Activated CD4-positive, alpha-beta memory T cell treated with anti-CD3 and anti-CD28 coated beads for 36 hours (primary cell): ENCODE measurements at regions not wholly inside any gene's neighbourhood (a gene's known extent, or its start where the extent isn't known, plus 50 kb on each side); places are given as distances from the start of the nearest gene placed in this dataset.
A peak's percentile ranks its signal among the peaks of the same experiment; 100 is the strongest.

Experiments used
- CTCF ChIA-PET: fragments of 350-600 bp; sonication (Branson Sonifier 250); formaldehyde crosslinking; loops from one replicate; lab custom pipeline; 2021; ENCODE audit warnings: antibody characterized with exemption, inconsistent platforms; lab: Charles Lee
- POLR2A ChIA-PET: fragments of 350-600 bp; sonication (Branson Sonifier 250); formaldehyde crosslinking; loops from one replicate; lab custom pipeline; 2021; ENCODE audit warnings: antibody characterized with exemption; lab: Charles Lee
- DNase-seq: peaks from one replicate; pipeline ENCODE4 v3.0.0-alpha.2; 2020
- H3K27ac Mint-ChIP-seq: one replicate; pipeline ENCODE4 v1.8.0; 2021; ENCODE audit warnings: mixed read lengths
- H3K27me3 Mint-ChIP-seq: one replicate; pipeline ENCODE4 v1.8.0; 2021; ENCODE audit warnings: mixed read lengths
- H3K36me3 Mint-ChIP-seq: one replicate; pipeline ENCODE4 v1.8.0; 2021; ENCODE audit warnings: mixed read lengths
- H3K4me1 Mint-ChIP-seq: one replicate; pipeline ENCODE4 v1.8.0; 2021; ENCODE audit warnings: low read depth, mixed read lengths
- H3K4me3 Mint-ChIP-seq: one replicate; pipeline ENCODE4 v1.8.0; 2021; ENCODE audit warnings: mild to moderate bottlenecking, mixed read lengths
- H3K9me3 Mint-ChIP-seq: one replicate; pipeline ENCODE4 v1.8.0; 2021; ENCODE audit warnings: mixed read lengths
- intact Hi-C: fragments of 100-400 bp; cut with micrococcal nuclease; formaldehyde crosslinking; loops from one replicate; pipeline ENCODE4 v1.15.1; 2023

GRCh38 chrX:40310447-40310846 is 212.7 kb upstream of the BCOR start:
- Mint-ChIP-seq H3K9me3 (peaks cover 6% of the 10 kb centered on the region), H3K36me3 (no peaks in the 10 kb centered on the region), H3K27ac (no peak overlapping the region), H3K27me3 (no peaks in the 10 kb centered on the region), H3K4me3 (no peak overlapping the region), H3K4me1 (no peaks in the 10 kb centered on the region)
- ChIA-PET CTCF (no interaction called here), POLR2A (no interaction called here)
- no peak for DNase-seq
- intact Hi-C loops: no loop called here

GRCh38 chrX:40310016-40310415 is 212.3 kb upstream of the BCOR start:
- CTCF ChIA-PET: no interaction called here
- POLR2A ChIA-PET: no interaction called here
- intact Hi-C loops: no loop called here

DNA sequence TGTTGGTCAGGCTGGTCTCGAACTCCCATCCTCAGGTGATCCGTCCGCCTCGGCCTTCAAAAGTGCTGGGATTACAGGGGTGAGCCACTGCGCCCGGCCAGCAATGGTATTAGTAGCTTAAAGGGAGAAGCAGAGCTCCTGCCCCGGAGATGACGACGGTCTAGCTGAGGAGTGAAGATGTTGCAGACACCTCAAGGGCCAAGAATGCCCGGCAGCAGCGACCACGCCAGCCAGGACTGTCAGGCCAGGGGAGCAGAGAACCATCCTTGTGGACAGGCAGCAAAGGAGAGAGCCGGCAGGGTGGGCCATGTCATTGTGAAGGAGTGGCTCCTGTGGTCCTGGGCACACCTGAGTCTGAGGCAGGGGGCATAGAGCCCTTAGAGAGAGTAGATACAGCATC is 210.1 kb upstream of the BCOR start:
- Mint-ChIP-seq H3K4me1 (peaks cover 11% of the 10 kb centered on the region), H3K27me3 (no peaks in the 10 kb centered on the region), H3K27ac (no peak overlapping the region), H3K36me3 (no peaks in the 10 kb centered on the region), H3K4me3 (no peak overlapping the region), H3K9me3 (no peaks in the 10 kb centered on the region)
- ChIA-PET CTCF (no interaction called here), POLR2A (no interaction called here)
- DNase-seq: no peak
- intact Hi-C loops: no loop called here

More at GRCh38 chrX:40310016-40310415, 212.3 kb upstream of the BCOR start:
- no peak for DNase-seq
- Mint-ChIP-seq H3K4me3 (no peak overlapping the region), H3K27me3 (no peaks in the 10 kb centered on the region), H3K36me3 (no peaks in the 10 kb centered on the region), H3K4me1 (no peaks in the 10 kb centered on the region), H3K9me3 (peaks cover 2% of the 10 kb centered on the region), H3K27ac (no peak overlapping the region)

DNA sequence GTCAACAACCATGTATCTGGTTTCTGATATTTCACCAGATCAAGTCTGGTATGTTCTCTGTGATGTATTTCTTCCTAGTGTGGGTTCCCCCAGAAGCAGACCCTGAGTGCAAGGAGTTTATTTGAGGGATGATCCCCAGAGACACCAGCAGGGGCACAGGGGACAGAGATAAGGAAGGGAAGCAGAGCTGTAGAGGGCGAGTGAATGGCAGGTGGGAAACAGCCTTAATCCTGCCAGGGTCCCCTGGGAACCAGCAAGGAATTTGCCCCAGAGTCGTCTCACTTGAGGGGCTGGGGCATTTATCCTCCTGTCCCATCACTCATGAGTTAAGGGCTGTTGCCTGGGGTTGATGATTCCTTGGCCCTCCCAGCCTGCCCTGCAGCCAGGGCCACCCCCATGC is 206.4 kb upstream of the BCOR start:
- DNase-seq: no peak
- H3K9me3 Mint-ChIP-seq: no peaks in the 10 kb centered on the region
- H3K4me3 Mint-ChIP-seq: no peak overlapping the region
- no peaks in the 10 kb centered on the region for H3K36me3 Mint-ChIP-seq
- ChIA-PET POLR2A (no interaction called here), CTCF (no interaction called here)
- peaks cover 2% of the 10 kb centered on the region for H3K27me3 Mint-ChIP-seq
- no peak overlapping the region for H3K27ac Mint-ChIP-seq
- H3K4me1 Mint-ChIP-seq: peaks cover 33% of the 10 kb centered on the region
- intact Hi-C loops: loop anchor here (5.0 kb wide), 1 partner anchor 163 kb away; no protein-coding TSS in a partner anchor

DNA sequence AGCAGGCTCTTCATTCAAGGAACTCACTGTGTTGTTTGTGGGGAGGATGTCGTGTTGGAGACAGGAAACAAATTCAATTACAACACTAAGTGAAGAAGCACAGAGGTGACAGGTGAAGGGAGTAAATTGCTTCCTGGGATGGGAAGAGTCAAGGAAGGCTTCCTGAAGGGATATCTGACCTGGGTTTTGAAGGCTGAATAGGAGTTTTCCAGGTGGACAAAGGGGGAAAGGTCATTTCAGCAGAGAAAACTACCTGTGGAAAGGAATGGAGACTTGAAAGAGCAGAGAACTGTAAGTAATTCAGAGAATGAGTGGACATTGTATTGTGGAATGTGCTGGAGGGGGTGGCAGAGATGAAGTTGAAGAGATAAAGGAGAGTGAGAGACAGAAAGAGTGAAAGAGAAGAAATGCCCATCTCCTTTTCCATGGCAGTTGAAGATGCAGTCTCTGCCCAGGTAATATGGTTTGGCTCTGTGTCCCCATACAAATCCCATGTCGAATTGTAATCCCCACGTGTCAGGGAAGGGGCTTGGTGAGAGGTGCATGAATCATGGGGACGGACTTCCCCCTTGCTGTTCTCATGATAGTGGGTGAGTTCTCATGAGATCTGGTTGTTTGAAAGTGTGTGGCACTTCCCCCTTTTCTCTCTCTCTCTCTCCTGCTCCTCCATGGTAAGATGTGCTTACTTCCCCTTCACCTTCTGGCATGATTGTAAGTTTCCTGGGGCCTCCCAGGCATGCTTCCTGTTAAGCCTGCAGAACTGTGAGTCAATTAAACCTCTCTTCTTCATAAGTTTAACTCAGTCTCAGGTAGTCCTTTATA is 205.7 kb upstream of the BCOR start:
- Mint-ChIP-seq H3K9me3 (no peaks in the 10 kb centered on the region), H3K4me3 (no peak overlapping the region), H3K4me1 (peaks cover 33% of the 10 kb centered on the region), H3K27me3 (peaks cover 2% of the 10 kb centered on the region), H3K27ac (no peak overlapping the region), H3K36me3 (no peaks in the 10 kb centered on the region)
- ChIA-PET POLR2A (no interaction called here), CTCF (no interaction called here)
- peak; percentile 35 for DNase-seq
- intact Hi-C loops: loop anchor here (5.0 kb wide), 1 partner anchor 164 kb away; no protein-coding TSS in a partner anchor

- ChIA-PET POLR2A (interaction anchor here (1.0 kb wide), 1 partner anchor 123 kb away, joined by 3 read pairs; no protein-coding TSS in a partner anchor), CTCF (interaction anchor here (0.9 to 2.8 kb wide), 2 partner anchors 168 to 445 kb away, joined by 3 to 10 read pairs; no protein-coding TSS in a partner anchor)
- peak; percentile 66 for DNase-seq
- no peaks in the 10 kb centered on the region for H3K9me3 Mint-ChIP-seq
- no peak overlapping the region for H3K27ac Mint-ChIP-seq
- H3K27me3 Mint-ChIP-seq: peaks cover 2% of the 10 kb centered on the region
- H3K4me1 Mint-ChIP-seq: peaks cover 33% of the 10 kb centered on the region
- H3K4me3 Mint-ChIP-seq: no peak overlapping the region
- H3K36me3 Mint-ChIP-seq: no peaks in the 10 kb centered on the region
- intact Hi-C loops: loop anchor here (5.0 kb wide), 1 partner anchor 167 kb away; no protein-coding TSS in a partner anchor
Observed at GRCh38 chrX:40300286-40300890, 202.6 kb upstream of the BCOR start.

GRCh38 chrX:40299641-40300046 is 201.9 kb upstream of the BCOR start:
- Mint-ChIP-seq H3K36me3 (no peaks in the 10 kb centered on the region), H3K27ac (no peak overlapping the region), H3K27me3 (peaks cover 2% of the 10 kb centered on the region), H3K4me1 (peaks cover 33% of the 10 kb centered on the region), H3K4me3 (no peak overlapping the region), H3K9me3 (no peaks in the 10 kb centered on the region)
- peak; percentile 55 for DNase-seq
- intact Hi-C loops: loop anchor here (5.0 kb wide), 1 partner anchor 168 kb away; no protein-coding TSS in a partner anchor
- ChIA-PET CTCF (interaction anchor here (0.9 to 2.8 kb wide), 2 partner anchors 169 to 444 kb away, joined by 3 to 10 read pairs; no protein-coding TSS in a partner anchor), POLR2A (interaction anchor here (1.0 kb wide), 1 partner anchor 123 kb away, joined by 3 read pairs; no protein-coding TSS in a partner anchor)

DNA sequence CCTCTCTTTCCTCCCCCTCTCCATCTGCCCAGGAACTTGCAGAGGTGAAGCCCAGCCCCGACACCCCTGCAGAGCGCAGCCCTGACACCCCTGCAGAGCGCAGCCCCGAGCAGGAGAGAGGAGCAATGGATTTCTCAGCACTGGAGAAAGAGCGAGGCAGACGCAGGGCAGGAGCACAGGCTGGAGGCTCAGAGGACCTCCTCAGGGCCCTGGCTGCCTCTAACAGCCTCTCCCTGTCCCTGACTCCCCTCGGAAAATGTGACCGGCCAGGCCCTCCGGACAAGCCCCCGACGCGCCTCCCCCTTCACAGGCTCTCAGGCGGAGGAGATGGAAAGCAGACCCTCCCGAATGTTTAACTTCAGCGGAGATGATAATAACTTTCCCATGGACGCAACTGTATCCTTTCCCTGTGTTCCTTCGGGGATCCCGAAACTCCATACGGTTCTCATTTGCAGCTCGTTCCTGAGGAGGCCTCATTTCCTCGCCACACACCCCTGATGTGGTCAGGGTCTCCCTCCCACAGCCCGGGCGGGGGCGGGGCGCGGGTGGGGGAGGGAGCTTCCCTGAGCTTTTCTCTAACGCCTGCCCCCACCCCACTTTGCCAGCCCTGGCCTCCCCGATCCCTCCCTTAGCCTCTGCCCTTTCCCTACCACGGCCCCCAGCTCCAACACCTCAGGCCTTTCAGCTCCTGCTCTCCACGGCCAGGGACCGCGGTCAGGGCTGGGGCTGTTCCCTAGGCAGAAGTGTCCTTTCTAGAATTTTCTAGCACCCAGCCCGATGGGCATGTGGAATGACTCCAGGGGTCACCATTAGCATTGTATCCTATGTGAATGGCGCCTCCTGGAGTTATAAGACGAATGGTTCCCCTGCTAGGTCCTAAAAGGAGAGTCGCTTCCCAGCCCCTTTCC is 201.1 kb upstream of the BCOR start:
- H3K9me3 Mint-ChIP-seq: no peaks in the 10 kb centered on the region
- intact Hi-C loops: no loop called here
- H3K27ac Mint-ChIP-seq: no peak overlapping the region
- peaks cover 2% of the 10 kb centered on the region for H3K27me3 Mint-ChIP-seq
- POLR2A ChIA-PET: no interaction called here
- CTCF ChIA-PET: interaction anchor here (2.8 kb wide), 1 partner anchor 169 kb away, joined by 10 read pairs; no protein-coding TSS in a partner anchor
- no peak overlapping the region for H3K4me3 Mint-ChIP-seq
- no peak for DNase-seq
- peaks cover 30% of the 10 kb centered on the region for H3K4me1 Mint-ChIP-seq
- H3K36me3 Mint-ChIP-seq: no peaks in the 10 kb centered on the region

DNA sequence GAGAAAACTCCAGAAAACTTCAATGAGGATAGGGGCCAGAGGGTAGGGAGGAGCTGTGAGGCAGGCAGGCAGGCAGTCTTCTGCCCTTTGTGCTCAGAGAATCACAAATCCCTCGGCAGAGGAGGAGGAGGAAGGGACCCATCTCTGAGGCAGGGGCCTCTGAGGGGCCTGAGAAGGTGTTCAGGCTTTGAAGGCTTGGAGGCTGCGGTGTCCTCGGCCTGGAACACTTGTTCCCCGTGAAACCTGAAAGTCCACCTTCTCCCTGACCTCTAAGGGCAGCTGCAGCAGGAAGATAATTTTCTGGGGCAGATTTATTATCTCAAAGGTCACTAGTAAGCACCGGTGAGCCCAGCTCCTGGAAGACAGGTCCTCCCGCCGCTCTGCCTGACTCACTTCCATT is 200.3 kb upstream of the BCOR start:
- peaks cover 2% of the 10 kb centered on the region for H3K27me3 Mint-ChIP-seq
- no peaks in the 10 kb centered on the region for H3K9me3 Mint-ChIP-seq
- ChIA-PET CTCF (no interaction called here), POLR2A (no interaction called here)
- peaks cover 23% of the 10 kb centered on the region for H3K4me1 Mint-ChIP-seq
- no peak overlapping the region for H3K27ac Mint-ChIP-seq
- H3K36me3 Mint-ChIP-seq: no peaks in the 10 kb centered on the region
- intact Hi-C loops: no loop called here
- no peak for DNase-seq
- no peak overlapping the region for H3K4me3 Mint-ChIP-seq

- no peak overlapping the region for H3K27ac Mint-ChIP-seq
- no peak overlapping the region for H3K4me3 Mint-ChIP-seq
- POLR2A ChIA-PET: no interaction called here
- no peaks in the 10 kb centered on the region for H3K27me3 Mint-ChIP-seq
- intact Hi-C loops: no loop called here
- CTCF ChIA-PET: no interaction called here
- H3K9me3 Mint-ChIP-seq: peaks cover 8% of the 10 kb centered on the region
- H3K4me1 Mint-ChIP-seq: no peaks in the 10 kb centered on the region
- no peak for DNase-seq
- no peaks in the 10 kb centered on the region for H3K36me3 Mint-ChIP-seq
Observed at GRCh38 chrX:40291553-40291952, 193.8 kb upstream of the BCOR start.

- H3K27me3 Mint-ChIP-seq: no peaks in the 10 kb centered on the region
- H3K27ac Mint-ChIP-seq: no peak overlapping the region
- H3K9me3 Mint-ChIP-seq: peaks cover 10% of the 10 kb centered on the region
- intact Hi-C loops: no loop called here
- POLR2A ChIA-PET: no interaction called here
- DNase-seq: no peak
- H3K4me1 Mint-ChIP-seq: no peaks in the 10 kb centered on the region
- no peaks in the 10 kb centered on the region for H3K36me3 Mint-ChIP-seq
- H3K4me3 Mint-ChIP-seq: no peak overlapping the region
- CTCF ChIA-PET: interaction anchor here (0.6 kb wide), 1 partner anchor 122 kb away, joined by 3 read pairs; no protein-coding TSS in a partner anchor
Observed at GRCh38 chrX:40290517-40290916, 192.8 kb upstream of the BCOR start.
